AG04449 (cell line): ENCODE measurements at regions not wholly inside any gene's neighbourhood (a gene's known extent, or its start where the extent isn't known, plus 50 kb on each side); places are given as distances from the start of the nearest gene placed in this dataset.

ENCODE experiments used
- CTCF ChIA-PET: fragments of 350-600 bp; formaldehyde crosslinking; extraction: SDS; loops from one replicate; lab custom pipeline; 2021; ENCODE audit warnings: antibody characterized with exemption; lab: Yijun Ruan, JAX
- POLR2A ChIA-PET: fragments of 400-600, 350-600 bp; formaldehyde crosslinking; extraction: SDS; loops from one replicate; lab custom pipeline; 2020; ENCODE audit warnings: antibody characterized with exemption, inconsistent platforms; lab: Yijun Ruan, JAX
- DNase-seq: peaks from one replicate; pipeline ENCODE4 v3.0.0-alpha.2; 2010; ENCODE audit warnings: low read depth, low spot score
- H3K4me3 ChIP-seq: 2 replicates; pipeline ENCODE4 v1.5.1; 2011; ENCODE audit warnings: low read depth, mild to moderate bottlenecking, control low read depth, low read length
- CTCF ChIP-seq: IDR thresholded peaks from one replicate; pipeline ENCODE4 v1.5.1; 2011; ENCODE audit warnings: mild to moderate bottlenecking, moderate library complexity, low read length, control low read depth, inconsistent platforms; ENCODE audit not compliant: insufficient read depth; ENCODE audit errors: missing control alignments

- DNase-seq: no peak
- TF ChIP-seq CTCF: no peak
- ChIA-PET CTCF (no interaction called here), POLR2A (no interaction called here)
- H3K4me3 ChIP-seq: no peak overlapping the region
These were observed 399.6 kb upstream of the DSEL start for GRCh38 chr18:67916097-67916496.

- DNase-seq: no peak
- no peak overlapping the region for H3K4me3 ChIP-seq
- ChIA-PET CTCF (no interaction called here), POLR2A (no interaction called here)
- TF ChIP-seq CTCF: no peak
These were observed 396.5 kb upstream of the DSEL start for GRCh38 chr18:67913040-67913439.

GRCh38 chr18:67901573-67901972, 385.1 kb upstream of the DSEL start:
- no peak for DNase-seq
- TF ChIP-seq CTCF: no peak
- no peak overlapping the region for H3K4me3 ChIP-seq
- ChIA-PET CTCF (no interaction called here), POLR2A (no interaction called here)

GRCh38 chr18:67896451-67896850, 379.9 kb upstream of the DSEL start:
- ChIA-PET CTCF (no interaction called here), POLR2A (no interaction called here)
- no peak for DNase-seq
- no peak for TF ChIP-seq CTCF
- no peak overlapping the region for H3K4me3 ChIP-seq

GRCh38 chr18:67893916-67894315, 377.4 kb upstream of the DSEL start:
- no peak overlapping the region for H3K4me3 ChIP-seq
- POLR2A ChIA-PET: no interaction called here
- CTCF ChIA-PET: no interaction called here

GRCh38 chr18:67876871-67877270, 360.4 kb upstream of the DSEL start:
- no peak for DNase-seq
- H3K4me3 ChIP-seq: no peak overlapping the region
- POLR2A ChIA-PET: no interaction called here
- no peak for TF ChIP-seq CTCF
- CTCF ChIA-PET: interaction anchor here (0.7 kb wide), 1 partner anchor 102 kb away, joined by 3 read pairs; no protein-coding TSS in a partner anchor

More at GRCh38 chr18:67893916-67894315, 377.4 kb upstream of the DSEL start:
- no peak for DNase-seq
- TF ChIP-seq CTCF: no peak
